Endothelial cell (in vitro differentiated cells): ENCODE measurements at regions not wholly inside any gene's neighbourhood (a gene's known extent, or its start where the extent isn't known, plus 50 kb on each side); places are given as distances from the start of the nearest gene placed in this dataset.

ENCODE experiments used
- DNase-seq: peaks from one replicate; pipeline ENCODE4 v3.0.0; 2021; ENCODE audit warnings: low spot score
- H3K27ac Mint-ChIP-seq: one replicate; pipeline ENCODE4 v1.8.0; 2021; ENCODE audit warnings: mixed read lengths, inconsistent platforms; ENCODE audit not compliant: unreplicated experiment
- H3K27me3 Mint-ChIP-seq: one replicate; pipeline ENCODE4 v1.8.0; 2021; ENCODE audit warnings: mild to moderate bottlenecking, moderate library complexity, mixed read lengths, inconsistent platforms; ENCODE audit not compliant: unreplicated experiment
- H3K36me3 Mint-ChIP-seq: one replicate; pipeline ENCODE4 v1.8.0; 2021; ENCODE audit warnings: mild to moderate bottlenecking, low read depth, mixed read lengths, inconsistent platforms; ENCODE audit not compliant: unreplicated experiment
- H3K4me1 Mint-ChIP-seq: one replicate; pipeline ENCODE4 v1.8.0; 2021; ENCODE audit warnings: mild to moderate bottlenecking, mixed read lengths, inconsistent platforms; ENCODE audit not compliant: unreplicated experiment
- H3K4me3 Mint-ChIP-seq: one replicate; pipeline ENCODE4 v1.8.0; 2021; ENCODE audit warnings: mild to moderate bottlenecking, mixed read lengths, inconsistent platforms; ENCODE audit not compliant: unreplicated experiment
- H3K9me3 Mint-ChIP-seq: one replicate; pipeline ENCODE4 v1.8.0; 2021; ENCODE audit warnings: mixed read lengths, inconsistent platforms; ENCODE audit not compliant: unreplicated experiment
- CTCF ChIP-seq: fragments of 200-600 bp; sonication (generic); IDR thresholded peaks from one replicate; pipeline ENCODE4 v1.5.0; 2021; ENCODE audit warnings: antibody characterized with exemption; ENCODE audit not compliant: unreplicated experiment

- Mint-ChIP-seq H3K27ac (no peak overlapping the region), H3K36me3 (no peaks in the 10 kb centered on the region), H3K4me1 (no peaks in the 10 kb centered on the region), H3K4me3 (no peak overlapping the region), H3K9me3 (peaks cover 9% of the 10 kb centered on the region), H3K27me3 (peaks cover 6% of the 10 kb centered on the region)
- TF ChIP-seq CTCF = no peak
- DNase-seq = no peak
These were observed 223.7 kb downstream of the DLL1 start for GRCh38 chr6:170067181-170067641.

- no peak for TF ChIP-seq CTCF
These were observed 224.2 kb downstream of the DLL1 start for GRCh38 chr6:170066679-170067078.

GRCh38 chr6:170063851-170064602, 226.9 kb downstream of the DLL1 start:
- Mint-ChIP-seq H3K36me3 (no peaks in the 10 kb centered on the region), H3K4me1 (no peaks in the 10 kb centered on the region), H3K27ac (no peak overlapping the region), H3K27me3 (peaks cover 6% of the 10 kb centered on the region), H3K4me3 (no peak overlapping the region), H3K9me3 (peaks cover 1% of the 10 kb centered on the region)
- no peak for TF ChIP-seq CTCF
- DNase-seq = no peak

More at GRCh38 chr6:170066679-170067078, 224.2 kb downstream of the DLL1 start:
- Mint-ChIP-seq H3K36me3 (no peaks in the 10 kb centered on the region), H3K4me3 (no peak overlapping the region), H3K27me3 (peaks cover 6% of the 10 kb centered on the region), H3K4me1 (no peaks in the 10 kb centered on the region), H3K27ac (no peak overlapping the region), H3K9me3 (peaks cover 9% of the 10 kb centered on the region)
- no peak for DNase-seq

- DNase-seq = no peak
- H3K27me3 Mint-ChIP-seq = peaks cover 5% of the 10 kb centered on the region
- H3K4me1 Mint-ChIP-seq = no peaks in the 10 kb centered on the region
- H3K27ac Mint-ChIP-seq = no peak overlapping the region
- no peak overlapping the region for H3K4me3 Mint-ChIP-seq
- no peaks in the 10 kb centered on the region for H3K36me3 Mint-ChIP-seq
- TF ChIP-seq CTCF = no peak
- H3K9me3 Mint-ChIP-seq = no peaks in the 10 kb centered on the region
These were observed 227.4 kb downstream of the DLL1 start for GRCh38 chr6:170063431-170063830.

GRCh38 chr6:170062915-170063241, 228.0 kb downstream of the DLL1 start:
- Mint-ChIP-seq H3K9me3 (no peaks in the 10 kb centered on the region), H3K36me3 (no peaks in the 10 kb centered on the region), H3K4me1 (no peaks in the 10 kb centered on the region), H3K27me3 (peaks cover 5% of the 10 kb centered on the region), H3K4me3 (no peak overlapping the region), H3K27ac (no peak overlapping the region)
- no peak for DNase-seq
- TF ChIP-seq CTCF = no peak
